Activated T-helper 1 cell treated with anti-CD3 and anti-CD28 coated beads, Interleukin-12 subunit alpha, Interleukin-12 subunit beta, Interleukin-2, Interleukin-4 antibody, amounts not matched to agents 30 ng/mL and 10 ng/mL and 1 ng/mL, durations not matched to agents 14 hours and 24 hours and 36 hours (primary cell): ENCODE measurements at regions not wholly inside any gene's neighbourhood (a gene's known extent, or its start where the extent isn't known, plus 50 kb on each side); places are given as distances from the start of the nearest gene placed in this dataset.
"Not testable (repeated sequence)": the region's sequence is repeated elsewhere in the genome, so short reads cannot be mapped to it uniquely, and the experiment has no call there.

Source experiments
- DNase-seq: peaks from one replicate; pipeline ENCODE4 v3.0.0; 2021; ENCODE audit warnings: low spot score
- H3K27ac Mint-ChIP-seq: one replicate; pipeline ENCODE4 v1.8.0; 2021; ENCODE audit warnings: mild to moderate bottlenecking, mixed read lengths
- H3K27me3 Mint-ChIP-seq: one replicate; pipeline ENCODE4 v1.8.0; 2022; ENCODE audit warnings: mild to moderate bottlenecking, moderate library complexity, mixed read lengths; ENCODE audit not compliant: insufficient read depth
- H3K36me3 Mint-ChIP-seq: one replicate; pipeline ENCODE4 v1.8.0; 2021; ENCODE audit warnings: low read depth, mixed read lengths
- H3K4me1 Mint-ChIP-seq: one replicate; pipeline ENCODE4 v1.8.0; 2021; ENCODE audit warnings: low read depth, mixed read lengths
- H3K4me3 Mint-ChIP-seq: one replicate; pipeline ENCODE4 v1.8.0; 2021; ENCODE audit warnings: mild to moderate bottlenecking, moderate library complexity, mixed read lengths
- H3K9me3 Mint-ChIP-seq: one replicate; pipeline ENCODE4 v1.8.0; 2021; ENCODE audit warnings: mixed read lengths
- intact Hi-C: fragments of 100-400 bp; cut with micrococcal nuclease; formaldehyde crosslinking; loops from one replicate; pipeline ENCODE4 v1.15.1; 2024

GRCh38 chr13:70544706-70545105, 436.5 kb upstream of the KLHL1 start:
- H3K27me3 Mint-ChIP-seq: no peaks in the 10 kb centered on the region
- H3K4me3 Mint-ChIP-seq: no peak overlapping the region
- H3K36me3 Mint-ChIP-seq: no peaks in the 10 kb centered on the region
- H3K4me1 Mint-ChIP-seq: no peaks in the 10 kb centered on the region
- DNase-seq: no peak
- no peak overlapping the region for H3K27ac Mint-ChIP-seq
- no peaks in the 10 kb centered on the region for H3K9me3 Mint-ChIP-seq
- intact Hi-C loops: no loop called here

GRCh38 chr13:70541451-70541850, 433.2 kb upstream of the KLHL1 start:
- DNase-seq: no peak
- H3K9me3 Mint-ChIP-seq: peaks cover 6% of the 10 kb centered on the region
- H3K27me3 Mint-ChIP-seq: no peaks in the 10 kb centered on the region
- no peaks in the 10 kb centered on the region for H3K36me3 Mint-ChIP-seq
- H3K4me3 Mint-ChIP-seq: no peak overlapping the region
- H3K4me1 Mint-ChIP-seq: no peaks in the 10 kb centered on the region
- intact Hi-C loops: no loop called here
- H3K27ac Mint-ChIP-seq: no peak overlapping the region

- intact Hi-C loops: no loop called here
- no peak overlapping the region for H3K4me3 Mint-ChIP-seq
- H3K36me3 Mint-ChIP-seq: no peaks in the 10 kb centered on the region
- no peak for DNase-seq
- no peak overlapping the region for H3K27ac Mint-ChIP-seq
- no peaks in the 10 kb centered on the region for H3K27me3 Mint-ChIP-seq
- H3K4me1 Mint-ChIP-seq: no peaks in the 10 kb centered on the region
- peaks cover 6% of the 10 kb centered on the region for H3K9me3 Mint-ChIP-seq
These were observed 426.2 kb upstream of the KLHL1 start for GRCh38 chr13:70534466-70534865.

- Mint-ChIP-seq H3K27ac (no peak overlapping the region), H3K27me3 (no peaks in the 10 kb centered on the region), H3K4me3 (no peak overlapping the region), H3K36me3 (no peaks in the 10 kb centered on the region), H3K9me3 (no peaks in the 10 kb centered on the region), H3K4me1 (no peaks in the 10 kb centered on the region)
- intact Hi-C loops: no loop called here
- DNase-seq: no peak
These were observed 421.4 kb upstream of the KLHL1 start for GRCh38 chr13:70529652-70530051.

GRCh38 chr13:70527599-70527998, 419.3 kb upstream of the KLHL1 start:
- intact Hi-C loops: no loop called here
- Mint-ChIP-seq H3K36me3 (no peaks in the 10 kb centered on the region), H3K9me3 (no peaks in the 10 kb centered on the region), H3K27ac (no peak overlapping the region), H3K4me3 (no peak overlapping the region), H3K4me1 (no peaks in the 10 kb centered on the region), H3K27me3 (no peaks in the 10 kb centered on the region)
- no peak for DNase-seq

- Mint-ChIP-seq H3K27me3 (no peaks in the 10 kb centered on the region), H3K4me3 (no peak overlapping the region), H3K36me3 (no peaks in the 10 kb centered on the region), H3K27ac (no peak overlapping the region), H3K4me1 (no peaks in the 10 kb centered on the region), H3K9me3 (no peaks in the 10 kb centered on the region)
- no peak for DNase-seq
- intact Hi-C loops: no loop called here
These were observed 415.4 kb upstream of the KLHL1 start for GRCh38 chr13:70523622-70524021.

- intact Hi-C loops: no loop called here
- no peaks in the 10 kb centered on the region for H3K4me1 Mint-ChIP-seq
These were observed 412.2 kb upstream of the KLHL1 start for GRCh38 chr13:70520275-70521036.

GRCh38 chr13:70518081-70518480, 409.8 kb upstream of the KLHL1 start:
- Mint-ChIP-seq H3K4me1 (no peaks in the 10 kb centered on the region), H3K36me3 (no peaks in the 10 kb centered on the region), H3K27me3 (no peaks in the 10 kb centered on the region), H3K9me3 (no peaks in the 10 kb centered on the region), H3K27ac (no peak overlapping the region), H3K4me3 (no peak overlapping the region)
- no peak for DNase-seq
- intact Hi-C loops: no loop called here

More at GRCh38 chr13:70520275-70521036, 412.2 kb upstream of the KLHL1 start:
- no peaks in the 10 kb centered on the region for H3K9me3 Mint-ChIP-seq
- DNase-seq: no peak
- H3K36me3 Mint-ChIP-seq: no peaks in the 10 kb centered on the region
- no peak overlapping the region for H3K27ac Mint-ChIP-seq
- no peak overlapping the region for H3K4me3 Mint-ChIP-seq
- H3K27me3 Mint-ChIP-seq: no peaks in the 10 kb centered on the region

GRCh38 chr13:70516226-70516625, 408.0 kb upstream of the KLHL1 start:
- DNase-seq: no peak
- Mint-ChIP-seq H3K4me1 (no peaks in the 10 kb centered on the region), H3K27me3 (no peaks in the 10 kb centered on the region), H3K27ac (no peak overlapping the region), H3K9me3 (no peaks in the 10 kb centered on the region), H3K4me3 (no peak overlapping the region), H3K36me3 (no peaks in the 10 kb centered on the region)
- intact Hi-C loops: no loop called here

GRCh38 chr13:70511861-70512417, 403.7 kb upstream of the KLHL1 start:
- H3K27me3 Mint-ChIP-seq, intact Hi-C loops, H3K36me3 Mint-ChIP-seq, H3K27ac Mint-ChIP-seq, H3K9me3 Mint-ChIP-seq, H3K4me1 Mint-ChIP-seq, H3K4me3 Mint-ChIP-seq, DNase-seq: not testable (repeated sequence)

- Mint-ChIP-seq H3K4me3 (no peak overlapping the region), H3K27ac (no peak overlapping the region), H3K27me3 (no peaks in the 10 kb centered on the region), H3K36me3 (no peaks in the 10 kb centered on the region), H3K9me3 (peaks cover 6% of the 10 kb centered on the region), H3K4me1 (no peaks in the 10 kb centered on the region)
- no peak for DNase-seq
- intact Hi-C loops: no loop called here
These were observed 397.6 kb upstream of the KLHL1 start for GRCh38 chr13:70505809-70506208.

GRCh38 chr13:70502944-70503343, 394.7 kb upstream of the KLHL1 start:
- no peaks in the 10 kb centered on the region for H3K27me3 Mint-ChIP-seq
- H3K9me3 Mint-ChIP-seq: peaks cover 5% of the 10 kb centered on the region
- intact Hi-C loops: no loop called here
- no peaks in the 10 kb centered on the region for H3K4me1 Mint-ChIP-seq
- H3K36me3 Mint-ChIP-seq: no peaks in the 10 kb centered on the region
- no peak overlapping the region for H3K4me3 Mint-ChIP-seq
- no peak for DNase-seq
- H3K27ac Mint-ChIP-seq: no peak overlapping the region

GRCh38 chr13:70490320-70490935, 382.2 kb upstream of the KLHL1 start:
- DNase-seq: no peak
- intact Hi-C loops: no loop called here
- Mint-ChIP-seq H3K4me3 (no peak overlapping the region), H3K4me1 (no peaks in the 10 kb centered on the region), H3K36me3 (no peaks in the 10 kb centered on the region), H3K27ac (no peak overlapping the region), H3K27me3 (no peaks in the 10 kb centered on the region), H3K9me3 (peaks cover 21% of the 10 kb centered on the region)
